ENCODE measurements at regions not wholly inside any gene's neighbourhood (a gene's known extent, or its start where the extent isn't known, plus 50 kb on each side); places are given as distances from the start of the nearest gene placed in this dataset.

- Histone ChIP-seq H3K27ac (ENCODE audit: insufficient read depth, low read length) (no peak overlapping the region), H3K27me3 (ENCODE audit: control insufficient read depth, insufficient read depth, low read length) (no peaks in the 10 kb centered on the region), H3K9me3 (ENCODE audit: control insufficient read depth, insufficient read depth, low read depth, low read length) (no peaks in the 10 kb centered on the region), H3K79me2 (ENCODE audit: control insufficient read depth, insufficient read depth, low read length) (no peaks in the 10 kb centered on the region), H4K20me1 (ENCODE audit: control insufficient read depth, extremely low read depth, insufficient read depth, low read length) (no peaks in the 10 kb centered on the region), H3K9ac (ENCODE audit: insufficient read depth, low read length) (no peak overlapping the region), H3K36me3 (ENCODE audit: control insufficient read depth, insufficient read depth, low read length) (no peaks in the 10 kb centered on the region), H3K4me1 (ENCODE audit: control insufficient read depth, extremely low read depth, insufficient read depth, low read length) (peaks cover 4% of the 10 kb centered on the region), H3K4me3 (replicated peaks in 1 of 4; ENCODE audit: control extremely low read depth in 1 of 4, insufficient read depth in 1 of 4, low read depth in 3 of 4, low read length in 4 of 4) (no peak overlapping the region), H2AFZ (ENCODE audit: low read length) (no peak overlapping the region), H3K4me2 (ENCODE audit: extremely low read depth, insufficient read depth, low read length) (no peak overlapping the region)
- peak; percentile 74 to 83 for DNase-seq (ENCODE audit: low read depth in 2 of 2)
- TF ChIP-seq EZH2 (IDR thresholded peaks at IDR 0.05; ENCODE audit: low read length, missing control alignments), result no peak
- TF ChIP-seq CTCF (conservative IDR thresholded peaks at IDR 0.05 in 1 of 2, IDR thresholded peaks at IDR 0.05 in 1 of 2; ENCODE audit: low read depth in 1 of 2, low read length in 2 of 2), result no peak
These were observed 496.4 kb downstream of the KIF20B start for GRCh38 chr10:90197766-90198165.

- H3K4me2 ChIP-seq (ENCODE audit: extremely low read depth, insufficient read depth, low read length), result no peak overlapping the region
- no peak overlapping the region for H3K4me3 ChIP-seq (replicated peaks in 1 of 4; ENCODE audit: control extremely low read depth in 1 of 4, insufficient read depth in 1 of 4, low read depth in 3 of 4, low read length in 4 of 4)
- no peak overlapping the region for H3K9ac ChIP-seq (ENCODE audit: insufficient read depth, low read length)
- H2AFZ ChIP-seq (ENCODE audit: low read length), result no peak overlapping the region
- no peaks in the 10 kb centered on the region for H3K27me3 ChIP-seq (ENCODE audit: control insufficient read depth, insufficient read depth, low read length)
- TF ChIP-seq EZH2 (IDR thresholded peaks at IDR 0.05; ENCODE audit: low read length, missing control alignments), result no peak
- no peak for TF ChIP-seq CTCF (conservative IDR thresholded peaks at IDR 0.05 in 1 of 2, IDR thresholded peaks at IDR 0.05 in 1 of 2; ENCODE audit: low read depth in 1 of 2, low read length in 2 of 2)
- H3K79me2 ChIP-seq (ENCODE audit: control insufficient read depth, insufficient read depth, low read length), result no peaks in the 10 kb centered on the region
- no peaks in the 10 kb centered on the region for H3K9me3 ChIP-seq (ENCODE audit: control insufficient read depth, insufficient read depth, low read depth, low read length)
- no peaks in the 10 kb centered on the region for H4K20me1 ChIP-seq (ENCODE audit: control insufficient read depth, extremely low read depth, insufficient read depth, low read length)
- H3K36me3 ChIP-seq (ENCODE audit: control insufficient read depth, insufficient read depth, low read length), result no peaks in the 10 kb centered on the region
- H3K4me1 ChIP-seq (ENCODE audit: control insufficient read depth, extremely low read depth, insufficient read depth, low read length), result peaks cover 4% of the 10 kb centered on the region
- no peak overlapping the region for H3K27ac ChIP-seq (ENCODE audit: insufficient read depth, low read length)
- DNase-seq (ENCODE audit: low read depth in 2 of 2), result no peak
These were observed 497.7 kb downstream of the KIF20B start for GRCh38 chr10:90199093-90199492.

- Histone ChIP-seq H3K4me1 (ENCODE audit: control insufficient read depth, extremely low read depth, insufficient read depth, low read length) (peaks cover 5% of the 10 kb centered on the region), H3K36me3 (ENCODE audit: control insufficient read depth, insufficient read depth, low read length) (no peaks in the 10 kb centered on the region), H4K20me1 (ENCODE audit: control insufficient read depth, extremely low read depth, insufficient read depth, low read length) (no peaks in the 10 kb centered on the region), H3K79me2 (ENCODE audit: control insufficient read depth, insufficient read depth, low read length) (no peaks in the 10 kb centered on the region), H3K4me2 (ENCODE audit: extremely low read depth, insufficient read depth, low read length) (no peak overlapping the region), H3K4me3 (replicated peaks in 1 of 4; ENCODE audit: control extremely low read depth in 1 of 4, insufficient read depth in 1 of 4, low read depth in 3 of 4, low read length in 4 of 4) (no peak overlapping the region), H2AFZ (ENCODE audit: low read length) (no peak overlapping the region), H3K9me3 (ENCODE audit: control insufficient read depth, insufficient read depth, low read depth, low read length) (no peaks in the 10 kb centered on the region), H3K27me3 (ENCODE audit: control insufficient read depth, insufficient read depth, low read length) (no peaks in the 10 kb centered on the region), H3K27ac (ENCODE audit: insufficient read depth, low read length) (no peak overlapping the region), H3K9ac (ENCODE audit: insufficient read depth, low read length) (no peak overlapping the region)
- TF ChIP-seq EZH2 (IDR thresholded peaks at IDR 0.05; ENCODE audit: low read length, missing control alignments), result no peak
- TF ChIP-seq CTCF (conservative IDR thresholded peaks at IDR 0.05 in 1 of 2, IDR thresholded peaks at IDR 0.05 in 1 of 2; ENCODE audit: low read depth in 1 of 2, low read length in 2 of 2), result no peak
- DNase-seq (ENCODE audit: low read depth in 2 of 2), result no peak
These were observed 498.1 kb downstream of the KIF20B start for GRCh38 chr10:90199513-90199912.

Data from fibroblast of lung (primary cell).